ENCODE measurements at regions not wholly inside any gene's neighbourhood (a gene's known extent, or its start where the extent isn't known, plus 50 kb on each side); places are given as distances from the start of the nearest gene placed in this dataset.

DNA sequence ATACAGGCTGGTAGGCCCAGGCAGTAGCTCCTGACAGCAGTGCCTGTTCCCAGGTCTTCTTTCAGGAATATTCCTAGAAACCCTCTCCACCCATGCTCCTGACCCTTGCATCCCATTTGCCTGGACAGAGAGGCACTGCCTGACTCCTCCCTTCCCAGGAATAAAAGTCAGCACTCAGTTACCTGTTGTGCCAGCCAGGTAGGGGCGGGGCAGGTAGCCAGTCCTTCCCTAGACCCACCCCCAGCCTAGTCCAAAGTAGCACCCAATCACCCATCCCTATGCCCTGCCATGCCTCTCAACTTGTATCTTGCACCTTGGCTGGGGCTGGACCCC lies 129.9 kb downstream of the MRPL14 start:
- Mint-ChIP-seq H3K27me3 (peaks cover 2% of the 10 kb centered on the region), H3K4me1 (peaks cover 9% of the 10 kb centered on the region)

GRCh38 chr6:43996618-43997344 lies 130.5 kb downstream of the MRPL14 start:
- ATAC-seq (ENCODE audit: low read depth): no peak
- Mint-ChIP-seq H3K9me3 (no peaks in the 10 kb centered on the region), H3K27me3 (peaks cover 2% of the 10 kb centered on the region), H3K27ac (no peak overlapping the region), H3K4me3 (no peak overlapping the region), H3K36me3 (no peaks in the 10 kb centered on the region), H3K4me1 (peaks cover 9% of the 10 kb centered on the region)
- no peak for DNase-seq (ENCODE audit: low spot score in 2 of 2)

More for the DNA sequence above, 129.9 kb downstream of the MRPL14 start:
- no peak for DNase-seq (ENCODE audit: low spot score in 2 of 2)
- Mint-ChIP-seq H3K27ac (no peak overlapping the region), H3K36me3 (no peaks in the 10 kb centered on the region), H3K4me3 (no peak overlapping the region), H3K9me3 (no peaks in the 10 kb centered on the region)
- ATAC-seq (ENCODE audit: low read depth): no peak

DNA sequence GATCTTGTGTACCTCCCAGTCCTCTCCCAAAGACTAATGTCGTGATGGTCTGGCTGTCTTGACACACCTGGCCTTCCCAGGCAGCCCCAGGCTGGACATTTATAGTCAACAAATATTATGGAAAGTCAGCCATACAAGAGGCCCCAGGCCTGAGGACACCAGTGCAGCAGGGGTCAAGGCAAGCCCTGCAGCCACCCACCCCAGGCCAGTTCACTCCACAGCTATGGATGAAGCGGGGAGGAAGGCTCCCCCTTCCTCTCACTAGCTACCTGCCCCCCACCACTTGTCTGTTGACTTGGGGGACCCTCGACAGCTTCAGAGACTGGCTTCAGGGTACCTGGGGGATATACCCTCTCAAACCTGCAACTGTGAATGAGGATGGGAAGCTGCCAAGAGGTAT lies 132.1 kb downstream of the MRPL14 start:
- ATAC-seq (ENCODE audit: low read depth) (no peak), DNase-seq (ENCODE audit: low spot score in 2 of 2) (no peak)
- H3K4me3 Mint-ChIP-seq: no peak overlapping the region
- no peaks in the 10 kb centered on the region for H3K36me3 Mint-ChIP-seq
- peaks cover 2% of the 10 kb centered on the region for H3K27me3 Mint-ChIP-seq
- H3K27ac Mint-ChIP-seq: no peak overlapping the region
- H3K4me1 Mint-ChIP-seq: peaks cover 1% of the 10 kb centered on the region
- H3K9me3 Mint-ChIP-seq: no peaks in the 10 kb centered on the region

- DNase-seq (ENCODE audit: low spot score in 2 of 2) (no peak), ATAC-seq (ENCODE audit: low read depth) (peak; percentile 52)
- H3K9me3 Mint-ChIP-seq: no peaks in the 10 kb centered on the region
- H3K4me3 Mint-ChIP-seq: no peak overlapping the region
- no peaks in the 10 kb centered on the region for H3K4me1 Mint-ChIP-seq
- no peak overlapping the region for H3K27ac Mint-ChIP-seq
- H3K27me3 Mint-ChIP-seq: peaks cover 4% of the 10 kb centered on the region
- no peaks in the 10 kb centered on the region for H3K36me3 Mint-ChIP-seq
These were observed 133.2 kb downstream of the MRPL14 start for GRCh38 chr6:43993881-43994523.

DNA sequence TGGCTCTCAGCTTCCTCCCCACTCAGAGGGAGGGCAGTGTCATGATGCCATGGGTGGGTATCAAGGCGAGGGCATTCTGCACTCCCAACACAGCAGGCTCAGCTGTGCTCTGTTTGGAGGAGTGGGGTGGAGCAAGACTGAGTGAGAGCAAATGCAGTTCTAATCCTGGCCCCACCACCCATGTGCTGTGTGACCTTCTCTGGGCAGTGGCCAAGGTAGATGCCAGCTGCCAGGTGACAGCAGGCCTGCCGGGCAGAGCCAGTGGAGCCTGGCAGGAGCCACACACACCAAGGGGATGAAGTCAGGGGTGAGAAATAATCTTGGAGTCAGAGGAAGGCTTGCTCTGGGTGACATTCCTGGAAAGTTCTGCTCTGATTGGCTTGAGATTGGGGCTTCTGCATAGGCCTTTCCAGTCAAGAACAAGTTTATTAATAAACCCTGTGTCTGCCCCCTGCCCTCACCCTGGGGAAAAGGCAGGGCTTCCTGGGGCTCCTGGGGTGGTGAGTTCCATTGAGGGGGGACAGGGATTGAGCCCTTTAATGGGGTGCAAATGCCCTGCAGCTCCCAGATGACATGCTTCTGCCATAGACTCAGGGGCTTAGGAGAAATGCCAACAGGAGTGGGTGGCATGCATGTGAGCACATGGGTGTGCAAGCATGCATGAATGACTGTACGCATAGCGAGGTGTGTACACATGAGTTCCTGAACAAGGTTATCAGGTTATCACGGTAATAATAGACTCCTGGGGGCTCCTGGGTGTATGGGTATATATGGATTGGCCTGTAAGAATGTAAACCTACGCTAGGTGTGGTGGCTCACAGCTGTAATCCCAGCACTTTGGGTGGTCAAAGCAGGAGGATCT lies 134.2 kb downstream of the MRPL14 start:
- Mint-ChIP-seq H3K27ac (no peak overlapping the region), H3K4me3 (no peak overlapping the region), H3K36me3 (no peaks in the 10 kb centered on the region), H3K27me3 (peaks cover 4% of the 10 kb centered on the region), H3K9me3 (no peaks in the 10 kb centered on the region), H3K4me1 (no peaks in the 10 kb centered on the region)
- ATAC-seq (ENCODE audit: low read depth): no peak
- no peak for DNase-seq (ENCODE audit: low spot score in 2 of 2)

DNA sequence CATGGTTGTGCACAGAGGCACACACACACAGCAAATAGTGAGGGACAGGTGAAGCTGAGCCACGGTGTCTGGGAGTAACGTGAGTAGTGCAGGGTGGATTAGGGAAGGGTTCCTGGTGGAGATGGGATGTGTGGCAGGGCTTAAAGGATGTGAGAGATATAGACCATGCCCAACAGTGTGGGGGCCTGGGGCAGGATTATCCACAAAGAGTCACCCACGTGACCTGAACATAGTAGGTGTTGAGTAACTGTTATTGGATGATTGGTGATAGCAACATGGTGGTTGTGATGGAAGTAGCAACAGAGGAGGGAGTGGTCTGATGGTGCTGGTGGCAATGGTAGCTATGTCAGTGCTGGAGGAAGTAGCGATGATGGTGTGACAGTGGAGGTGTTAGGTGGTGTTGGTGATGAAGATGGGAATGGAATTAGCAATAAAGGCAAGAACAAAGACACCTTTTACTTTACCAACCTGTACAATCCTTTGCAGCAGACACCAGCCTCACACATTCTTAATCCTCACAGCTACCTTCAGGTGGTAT lies 135.1 kb downstream of the MRPL14 start:
- no peak overlapping the region for H3K4me3 Mint-ChIP-seq
- H3K36me3 Mint-ChIP-seq: no peaks in the 10 kb centered on the region
- H3K27me3 Mint-ChIP-seq: peaks cover 4% of the 10 kb centered on the region
- H3K9me3 Mint-ChIP-seq: no peaks in the 10 kb centered on the region
- no peak for DNase-seq (ENCODE audit: low spot score in 2 of 2)
- H3K27ac Mint-ChIP-seq: no peak overlapping the region
- no peaks in the 10 kb centered on the region for H3K4me1 Mint-ChIP-seq
- ATAC-seq (ENCODE audit: low read depth): no peak

GRCh38 chr6:43990627-43991619 lies 136.3 kb downstream of the MRPL14 start:
- ATAC-seq (ENCODE audit: low read depth): no peak
- H3K36me3 Mint-ChIP-seq: no peaks in the 10 kb centered on the region
- H3K27me3 Mint-ChIP-seq: peaks cover 5% of the 10 kb centered on the region
- no peak for DNase-seq (ENCODE audit: low spot score in 2 of 2)
- H3K4me3 Mint-ChIP-seq: no peak overlapping the region
- H3K9me3 Mint-ChIP-seq: no peaks in the 10 kb centered on the region
- no peak overlapping the region for H3K27ac Mint-ChIP-seq
- no peaks in the 10 kb centered on the region for H3K4me1 Mint-ChIP-seq

- H3K9me3 Mint-ChIP-seq: no peaks in the 10 kb centered on the region
- no peaks in the 10 kb centered on the region for H3K4me1 Mint-ChIP-seq
- no peaks in the 10 kb centered on the region for H3K36me3 Mint-ChIP-seq
- H3K27ac Mint-ChIP-seq: no peak overlapping the region
- no peak for ATAC-seq (ENCODE audit: low read depth)
- H3K27me3 Mint-ChIP-seq: peaks cover 5% of the 10 kb centered on the region
- no peak for DNase-seq (ENCODE audit: low spot score in 2 of 2)
- H3K4me3 Mint-ChIP-seq: no peak overlapping the region
These were observed 137.0 kb downstream of the MRPL14 start for GRCh38 chr6:43990275-43990626.

DNA sequence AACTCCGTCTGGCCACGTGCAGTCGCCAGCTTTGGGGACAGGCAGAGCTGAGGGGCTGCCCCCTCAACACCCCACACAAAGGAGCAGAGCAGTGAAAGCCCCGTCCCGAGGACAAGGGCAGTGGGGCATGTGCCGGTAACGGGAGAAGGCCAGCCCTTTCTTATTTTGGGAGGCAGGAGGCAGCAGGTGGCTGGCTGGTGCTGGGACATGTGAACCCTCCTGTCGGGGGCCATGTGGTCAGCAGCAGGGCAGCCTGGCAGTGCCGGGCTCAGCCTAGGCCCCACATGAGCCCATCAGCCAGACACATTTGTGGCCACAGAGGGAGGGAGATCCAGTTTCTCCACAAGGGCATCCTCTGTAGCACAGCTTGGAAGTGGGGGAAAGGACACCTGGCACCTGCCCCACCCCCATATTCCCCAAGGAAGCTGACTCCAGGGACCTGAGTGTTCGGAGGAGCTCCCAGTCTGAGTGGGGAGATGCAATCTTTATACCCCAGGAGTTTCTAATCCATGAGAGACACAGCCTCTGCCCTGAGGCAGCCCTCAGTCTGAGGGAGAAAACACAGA lies 137.6 kb downstream of the MRPL14 start:
- no peak overlapping the region for H3K27ac Mint-ChIP-seq
- ATAC-seq (ENCODE audit: low read depth): no peak
- DNase-seq (ENCODE audit: low spot score in 2 of 2): no peak
- H3K4me1 Mint-ChIP-seq: no peaks in the 10 kb centered on the region
- peaks cover 5% of the 10 kb centered on the region for H3K27me3 Mint-ChIP-seq
- H3K9me3 Mint-ChIP-seq: no peaks in the 10 kb centered on the region
- H3K36me3 Mint-ChIP-seq: no peaks in the 10 kb centered on the region
- no peak overlapping the region for H3K4me3 Mint-ChIP-seq

- H3K4me1 Mint-ChIP-seq: no peaks in the 10 kb centered on the region
- peaks cover 8% of the 10 kb centered on the region for H3K27me3 Mint-ChIP-seq
- H3K36me3 Mint-ChIP-seq: no peaks in the 10 kb centered on the region
- no peaks in the 10 kb centered on the region for H3K9me3 Mint-ChIP-seq
- no peak for ATAC-seq (ENCODE audit: low read depth)
- DNase-seq (ENCODE audit: low spot score in 2 of 2): no peak
- H3K4me3 Mint-ChIP-seq: no peak overlapping the region
- no peak overlapping the region for H3K27ac Mint-ChIP-seq
These were observed 138.5 kb downstream of the MRPL14 start for GRCh38 chr6:43988801-43989200.

- no peak overlapping the region for H3K4me3 Mint-ChIP-seq
- H3K9me3 Mint-ChIP-seq: no peaks in the 10 kb centered on the region
- no peak overlapping the region for H3K27ac Mint-ChIP-seq
- ATAC-seq (ENCODE audit: low read depth): no peak
- no peak for DNase-seq (ENCODE audit: low spot score in 2 of 2)
- no peaks in the 10 kb centered on the region for H3K4me1 Mint-ChIP-seq
- peaks cover 8% of the 10 kb centered on the region for H3K27me3 Mint-ChIP-seq
- H3K36me3 Mint-ChIP-seq: no peaks in the 10 kb centered on the region
These were observed 139.3 kb downstream of the MRPL14 start for GRCh38 chr6:43987838-43988439.

- H3K27ac Mint-ChIP-seq: no peak overlapping the region
- H3K36me3 Mint-ChIP-seq: no peaks in the 10 kb centered on the region
- no peak for DNase-seq (ENCODE audit: low spot score in 2 of 2)
- H3K9me3 Mint-ChIP-seq: no peaks in the 10 kb centered on the region
- ATAC-seq (ENCODE audit: low read depth): no peak
- H3K4me3 Mint-ChIP-seq: no peak overlapping the region
- H3K4me1 Mint-ChIP-seq: no peaks in the 10 kb centered on the region
- H3K27me3 Mint-ChIP-seq: peaks cover 8% of the 10 kb centered on the region
These were observed 141.0 kb downstream of the MRPL14 start for GRCh38 chr6:43986177-43986825.

Data from memory B cell (primary cell).